ENCODE measurements at regions not wholly inside any gene's neighbourhood (a gene's known extent, or its start where the extent isn't known, plus 50 kb on each side); places are given as distances from the start of the nearest gene placed in this dataset.
"Not testable (repeated sequence)": the region's sequence is repeated elsewhere in the genome, so short reads cannot be mapped to it uniquely, and the experiment has no call there.

- DNase-seq (ENCODE audit: low read depth), result no peak
These were observed 93.5 kb downstream of the NAB1 start for GRCh38 chr2:190742431-190742830.

- no peak for DNase-seq (ENCODE audit: low read depth)
These were observed 95.2 kb downstream of the NAB1 start for GRCh38 chr2:190744041-190744440.

GRCh38 chr2:190746971-190747761, 98.3 kb downstream of the NAB1 start:
- peak; percentile 11 for DNase-seq (ENCODE audit: low read depth)

GRCh38 chr2:190748966-190749365, 100.1 kb downstream of the NAB1 start:
- DNase-seq (ENCODE audit: low read depth), result no peak

GRCh38 chr2:190755772-190756415, 107.0 kb downstream of the NAB1 start:
- DNase-seq (ENCODE audit: low read depth), result no peak

- peak; percentile 77 for DNase-seq (ENCODE audit: low read depth)
These were observed 110.9 kb downstream of the NAB1 start for GRCh38 chr2:190759749-190760213.

- DNase-seq (ENCODE audit: low read depth), result not testable (repeated sequence)
These were observed 111.7 kb downstream of the NAB1 start for GRCh38 chr2:190760353-190761150.

GRCh38 chr2:190761216-190761615, 112.3 kb downstream of the NAB1 start:
- not testable (repeated sequence) for DNase-seq (ENCODE audit: low read depth)

GRCh38 chr2:190762566-190762965, 113.7 kb downstream of the NAB1 start:
- DNase-seq (ENCODE audit: low read depth), result no peak

- DNase-seq (ENCODE audit: low read depth), result no peak
These were observed 114.2 kb downstream of the NAB1 start for GRCh38 chr2:190763100-190763499.

- DNase-seq (ENCODE audit: low read depth), result no peak
These were observed 115.1 kb downstream of the NAB1 start for GRCh38 chr2:190763901-190764514.

- DNase-seq (ENCODE audit: low read depth), result peak; percentile 76
These were observed 115.0 kb upstream of the GLS start for GRCh38 chr2:190765386-190766173.

GRCh38 chr2:190766174-190766572, 114.4 kb upstream of the GLS start:
- DNase-seq (ENCODE audit: low read depth), result no peak

GRCh38 chr2:190766595-190766994, 114.0 kb upstream of the GLS start:
- DNase-seq (ENCODE audit: low read depth), result no peak

GRCh38 chr2:190767821-190768220, 112.8 kb upstream of the GLS start:
- no peak for DNase-seq (ENCODE audit: low read depth)

- DNase-seq (ENCODE audit: low read depth), result no peak
These were observed 111.4 kb upstream of the GLS start for GRCh38 chr2:190769258-190769657.

- no peak for DNase-seq (ENCODE audit: low read depth)
These were observed 108.9 kb upstream of the GLS start for GRCh38 chr2:190771726-190772125.

- no peak for DNase-seq (ENCODE audit: low read depth)
These were observed 100.0 kb upstream of the GLS start for GRCh38 chr2:190780594-190780993.

- peak; percentile 31 for DNase-seq (ENCODE audit: low read depth)
These were observed 98.9 kb upstream of the GLS start for GRCh38 chr2:190781604-190782198.

GRCh38 chr2:190782264-190782663, 98.4 kb upstream of the GLS start:
- DNase-seq (ENCODE audit: low read depth), result no peak
